HCT116 (cell line): ENCODE measurements at regions not wholly inside any gene's neighbourhood (a gene's known extent, or its start where the extent isn't known, plus 50 kb on each side); places are given as distances from the start of the nearest gene placed in this dataset.

Source experiments
- ATAC-seq: fragments of 200-7000 bp; cut with Tn5 transposase; 2 replicates; pipeline ENCODE4 v1.9.1; 2020; ENCODE audit warnings: mild to moderate bottlenecking, moderate library complexity
- BruUV-seq: library from RNA; stranded (reverse); fragments of 400-500 nt; replicated peaks from 2 replicates; lab custom pipeline; 2021; lab: Mats Ljungman, UMichigan
- CTCF ChIA-PET: fragments of 300-600 bp; sonication (Branson Sonifier 250); formaldehyde crosslinking; loops from one replicate; lab custom pipeline; 2021; ENCODE audit warnings: antibody characterized with exemption; lab: Charles Lee
- POLR2A ChIA-PET: fragments of 300-600, 350-600 bp; sonication (Branson Sonifier 250); formaldehyde crosslinking; loops from one replicate; lab custom pipeline; 2021; ENCODE audit warnings: antibody characterized with exemption; lab: Charles Lee
- RAD21 ChIA-PET, 2 experiments: fragments of 300-600 bp; sonication (Branson Sonifier 250); formaldehyde crosslinking; loops; one replicate each; lab custom pipeline; 2023; ENCODE audit warnings: low total read pairs in 2 of 2; ENCODE audit not compliant: uncharacterized antibody in 2 of 2, unreplicated experiment in 2 of 2, low non-redundant PET in 1 of 2; lab: Charles Lee
- DNase-seq: peaks from one replicate; pipeline ENCODE4 v3.0.0-alpha.2; 2010; ENCODE audit warnings: low read depth, low spot score
- H2AFZ ChIP-seq: fragments of 200-600 bp; shearing (Covaris generic), sonication (generic); 2 replicates; pipeline ENCODE4 v1.6.1; 2017; ENCODE audit warnings: low read depth, mixed run types, mixed read lengths, antibody characterized with exemption, low read length; ENCODE audit not compliant: poor library complexity, severe bottlenecking
- H3K27ac ChIP-seq: 2 replicates; pipeline ENCODE4 v1.5.1; 2012; ENCODE audit warnings: low read depth, low read length
- H3K27me3 ChIP-seq: fragments of 200-600 bp; sonication (generic); 2 replicates; pipeline ENCODE4 v1.6.1; 2016; ENCODE audit warnings: mixed run types, low read length, mixed read lengths; ENCODE audit not compliant: insufficient read depth
- H3K36me3 ChIP-seq, 2 experiments: fragments of 200-500 bp in 1 of 2; fragments of 200-600 bp in 1 of 2; sonication (Bioruptor generic) in 1 of 2; sonication (generic) in 1 of 2; 2 replicates each; pipeline versions ENCODE4 v1.5.1 to v1.6.1; 2014 to 2016; ENCODE audit warnings: low read length in 2 of 2, inconsistent platforms in 1 of 2, mixed read lengths in 1 of 2, mixed run types in 1 of 2; ENCODE audit not compliant: insufficient read depth in 2 of 2, control insufficient read depth in 1 of 2
- H3K4me1 ChIP-seq, 2 experiments: fragments of 200-600 bp in 1 of 2; sonication (generic) in 1 of 2; 2 replicates each; pipeline versions ENCODE4 v1.5.1 to v1.6.1; 2012 to 2017; ENCODE audit warnings: low read length in 2 of 2, inconsistent platforms in 1 of 2, mild to moderate bottlenecking in 1 of 2, mixed read lengths in 1 of 2, mixed run types in 1 of 2, moderate library complexity in 1 of 2; ENCODE audit not compliant: insufficient read depth in 2 of 2, control insufficient read depth in 1 of 2
- H3K4me2 ChIP-seq: fragments of 200-600 bp; sonication (generic); 2 replicates; pipeline ENCODE4 v1.6.1; 2017; ENCODE audit warnings: mixed run types, low read length, mixed read lengths
- H3K4me3 ChIP-seq, 2 experiments: fragments of 200-600 bp in 1 of 2; sonication (generic) in 1 of 2; replicated peaks in 1 of 2; 2 replicates each; pipeline ENCODE4 v1.5.1; 2011 to 2016; ENCODE audit warnings: low read length in 2 of 2, control low read depth in 1 of 2, low read depth in 1 of 2, mild to moderate bottlenecking in 1 of 2, mixed read lengths in 1 of 2, mixed run types in 1 of 2
- H3K79me2 ChIP-seq: fragments of 200-600 bp; sonication (generic); 2 replicates; pipeline ENCODE4 v1.6.1; 2017; ENCODE audit warnings: mild to moderate bottlenecking, mixed run types, low read length, moderate library complexity, mixed read lengths; ENCODE audit not compliant: insufficient read depth
- H3K9ac ChIP-seq: fragments of 200-600 bp; sonication (generic); 2 replicates; pipeline ENCODE4 v1.6.1; 2016; ENCODE audit warnings: low read length, mixed read lengths
- H3K9me2 ChIP-seq: fragments of 200-600 bp; sonication (generic), shearing (Covaris generic); 2 replicates; pipeline ENCODE4 v1.6.1; 2017; ENCODE audit warnings: mixed run types, mild to moderate bottlenecking, moderate library complexity; ENCODE audit not compliant: insufficient read depth
- H3K9me3 ChIP-seq, 2 experiments: fragments of 200-500 bp in 1 of 2; fragments of 200-600 bp in 1 of 2; sonication (Bioruptor generic) in 1 of 2; sonication (generic) in 1 of 2; 2 replicates each; pipeline ENCODE4 v1.6.1; 2014 to 2017; ENCODE audit warnings: low read length in 2 of 2, mixed read lengths in 2 of 2, inconsistent platforms in 1 of 2, low read depth in 1 of 2, mild to moderate bottlenecking in 1 of 2, mixed run types in 1 of 2, moderate library complexity in 1 of 2; ENCODE audit not compliant: control insufficient read depth in 1 of 2, insufficient read depth in 1 of 2
- H4K20me1 ChIP-seq: fragments of 200-600 bp; sonication (generic), shearing (Covaris generic); 2 replicates; pipeline ENCODE4 v1.6.1; 2017; ENCODE audit warnings: mixed run types, mild to moderate bottlenecking, moderate library complexity; ENCODE audit not compliant: insufficient read depth
- CBX3 ChIP-seq: IDR thresholded peaks from 2 replicates; pipeline ENCODE4 v1.6.1; 2012; ENCODE audit warnings: low read depth
- CTCF ChIP-seq, 3 experiments: fragments of 200-600 bp in 1 of 3; sonication (generic) in 1 of 3; IDR thresholded peaks in 2 of 3; conservative IDR thresholded peaks in 1 of 3; 2 replicates each; pipeline ENCODE4 v1.5.1; 2012 to 2017; ENCODE audit warnings: low read depth in 2 of 3, low read length in 2 of 3, antibody characterized with exemption in 1 of 3, borderline replicate concordance in 1 of 3, control low read depth in 1 of 3, mild to moderate bottlenecking in 1 of 3, mixed read lengths in 1 of 3, mixed run types in 1 of 3, moderate library complexity in 1 of 3; ENCODE audit not compliant: insufficient read depth in 1 of 3
- FOSL1 ChIP-seq: IDR thresholded peaks from 2 replicates; pipeline ENCODE4 v1.6.1; 2012; ENCODE audit warnings: low read depth
- RAD21 ChIP-seq: IDR thresholded peaks from 2 replicates; pipeline ENCODE4 v1.6.1; 2012; ENCODE audit warnings: low read depth, mild to moderate bottlenecking
- REST ChIP-seq: IDR thresholded peaks from 2 replicates; pipeline ENCODE4 v1.6.1; 2012; ENCODE audit warnings: low read depth
- intact Hi-C: fragments of 100-400 bp; cut with micrococcal nuclease; formaldehyde crosslinking; loops from 2 replicates; pipeline ENCODE4 v1.10.0; 2022

- BruUV-seq = no TSS peak
- CTCF ChIA-PET = no interaction called here
- intact Hi-C loops = no loop called here
These were observed 403.3 kb downstream of the HNRNPD start for GRCh38 chr4:81970454-81970853.

More at GRCh38 chr4:81970454-81970853, 403.3 kb downstream of the HNRNPD start:
- RAD21 ChIA-PET = no interaction called here
- POLR2A ChIA-PET = no interaction called here
- no peak overlapping the region for H2AFZ ChIP-seq
- TF ChIP-seq REST (no peak), FOSL1 (no peak), CTCF (IDR thresholded peaks at IDR 0.05 in 2 of 3, conservative IDR thresholded peaks at IDR 0.05 in 1 of 3; ENCODE audit: borderline replicate concordance in 1 of 3, insufficient read depth in 1 of 3, low read depth in 2 of 3, low read length in 2 of 3) (no peak), CBX3 (no peak), RAD21 (no peak)
- ATAC-seq (no peak), DNase-seq (no peak)
- H3K4me2 ChIP-seq = no peak overlapping the region
- H3K36me3 ChIP-seq = no peaks in the 10 kb centered on the region
- H3K27me3 ChIP-seq = peaks cover 9% of the 10 kb centered on the region
- no peaks in the 10 kb centered on the region for H3K79me2 ChIP-seq
- no peaks in the 10 kb centered on the region for H3K9me2 ChIP-seq
- H3K27ac ChIP-seq = no peak overlapping the region
- H4K20me1 ChIP-seq = no peaks in the 10 kb centered on the region
- no peaks in the 10 kb centered on the region for H3K9me3 ChIP-seq
- no peaks in the 10 kb centered on the region for H3K4me1 ChIP-seq
- H3K4me3 ChIP-seq = no peak overlapping the region
- no peak overlapping the region for H3K9ac ChIP-seq
